Stomach (tissue), 8 donors: ENCODE measurements at regions not wholly inside any gene's neighbourhood (a gene's known extent, or its start where the extent isn't known, plus 50 kb on each side); places are given as distances from the start of the nearest gene placed in this dataset.

Source experiments
- DNase-seq, 2 donors: peaks; one replicate each; pipeline versions ENCODE4 v3.0.0 to v3.0.0-alpha.2; 2013 to 2019
- H3K27ac ChIP-seq, 5 donors: fragments of 200-600 bp in 4 of 5; sonication (generic) in 4 of 5; one replicate each; pipeline ENCODE4 v1.5.1; 2013 to 2019; ENCODE audit warnings: mild to moderate bottlenecking in 1 of 5, moderate library complexity in 1 of 5
- H3K27me3 ChIP-seq, 3 donors: fragments of 200-600 bp; sonication (generic); one replicate each; pipeline ENCODE4 v1.5.1; 2017 to 2019; ENCODE audit warnings: mixed run types in 1 of 3
- H3K36me3 ChIP-seq, 4 donors: fragments of 200-600 bp; sonication (generic); 1 replicate in 3 of 4; 2 replicates in 1 of 4; pipeline ENCODE4 v1.5.1; 2016 to 2019
- H3K4me1 ChIP-seq, 4 donors: fragments of 200-600 bp; sonication (generic); one replicate each; pipeline ENCODE4 v1.5.1; 2016 to 2019
- H3K4me3 ChIP-seq, 4 donors: fragments of 200-600 bp; sonication (generic) in 3 of 4; one replicate each; pipeline ENCODE4 v1.5.1; 2016 to 2019; ENCODE audit warnings: mild to moderate bottlenecking in 1 of 4
- H3K9me3 ChIP-seq, 4 donors: fragments of 200-600 bp; sonication (generic); one replicate each; pipeline ENCODE4 v1.5.1; 2016 to 2019
- CTCF ChIP-seq, 7 experiments: fragments of 450-650 bp in 4 of 7; fragments of 200-600 bp in 3 of 7; sonication (generic) in 3 of 7; IDR thresholded peaks; one replicate each; pipeline ENCODE4 v1.5.1; 2016 to 2019; ENCODE audit warnings: antibody characterized with exemption in 7 of 7, control low read depth in 2 of 7, mild to moderate bottlenecking in 1 of 7
- EP300 ChIP-seq: sonication (generic); formaldehyde crosslinking; IDR thresholded peaks from one replicate; pipeline ENCODE4 v1.6.1; 2017; ENCODE audit warnings: antibody characterized with exemption
- POLR2A ChIP-seq, 4 donors: fragments of 450-650 bp; IDR thresholded peaks; one replicate each; pipeline ENCODE4 v1.6.1; 2016; ENCODE audit warnings: antibody characterized with exemption in 4 of 4, control low read depth in 2 of 4, mild to moderate bottlenecking in 1 of 4, moderate library complexity in 1 of 4
- POLR2AphosphoS5 ChIP-seq, 3 donors: sonication (generic); formaldehyde crosslinking; IDR thresholded peaks; one replicate each; pipeline ENCODE4 v1.6.1; 2016; ENCODE audit warnings: antibody characterized with exemption in 3 of 3
- WGBS, 5 donors: extraction: QIAGEN DNeasy Blood & Tissue Kit in 3 of 5; methylation state at CpG; one replicate each; pipeline versions ENCODE4 v1.1.5 to v1.1.7; 2013 to 2018; 5-methylcytosine and 5-hydroxymethylcytosine counted together
- intact Hi-C: fragments of 100-400 bp; cut with DNase I; formaldehyde crosslinking; loops from one replicate; pipeline ENCODE4 v1.15.1; 2023; ENCODE audit warnings: low total_unique reads
- donor health status: healthy with polysubstance abuse.
- donor health status: Bipolar disorder and iron deficiency.
- donor health status: healthy.

GRCh38 chr2:133652398-133652797, 84.1 kb upstream of the NCKAP5 start:
- H3K27me3 ChIP-seq, result no peaks in the 10 kb centered on the region
- H3K9me3 ChIP-seq, result peaks cover 0 to 9% (median 4%) of the 10 kb centered on the region in 4 donors
- intact Hi-C loops, result no loop called here
- no peak overlapping the region for H3K4me3 ChIP-seq
- H3K36me3 ChIP-seq, result no peaks in the 10 kb centered on the region
- WGBS, 5 donors, result 39 to 64% (median 55%) methylated on average over 4 of the region's 4 CpGs
- peak in 1 of 2 donors; percentile 80 for DNase-seq
- TF ChIP-seq POLR2AphosphoS5 (IDR thresholded peaks at IDR 0.05), result no peak
- no peak for TF ChIP-seq POLR2A (IDR thresholded peaks at IDR 0.05)
- no peak for TF ChIP-seq EP300
- TF ChIP-seq CTCF (IDR thresholded peaks at IDR 0.05), result no peak
- no peak overlapping the region for H3K27ac ChIP-seq
- peaks cover 0 to 5% (median 0%) of the 10 kb centered on the region in 4 donors for H3K4me1 ChIP-seq

GRCh38 chr2:133653056-133653455, 84.8 kb upstream of the NCKAP5 start:
- Histone ChIP-seq H3K4me1 (peaks cover 0 to 5% (median 0%) of the 10 kb centered on the region in 4 donors), H3K36me3 (no peaks in the 10 kb centered on the region), H3K4me3 (no peak overlapping the region), H3K27me3 (no peaks in the 10 kb centered on the region), H3K27ac (no peak overlapping the region), H3K9me3 (peaks cover 0 to 9% (median 4%) of the 10 kb centered on the region in 4 donors)
- no peak for DNase-seq
- intact Hi-C loops, result no loop called here
- no peak for TF ChIP-seq EP300
- TF ChIP-seq POLR2A (IDR thresholded peaks at IDR 0.05), result no peak
- no peak for TF ChIP-seq POLR2AphosphoS5 (IDR thresholded peaks at IDR 0.05)
- TF ChIP-seq CTCF (IDR thresholded peaks at IDR 0.05), result no peak

- Histone ChIP-seq H3K36me3 (no peaks in the 10 kb centered on the region), H3K4me1 (peaks cover 0 to 5% (median 0%) of the 10 kb centered on the region in 4 donors), H3K9me3 (peaks cover 0 to 8% (median 4%) of the 10 kb centered on the region in 4 donors), H3K4me3 (no peak overlapping the region), H3K27ac (no peak overlapping the region), H3K27me3 (no peaks in the 10 kb centered on the region)
- DNase-seq, result no peak
- TF ChIP-seq POLR2AphosphoS5 (IDR thresholded peaks at IDR 0.05) (no peak), POLR2A (IDR thresholded peaks at IDR 0.05) (no peak), CTCF (IDR thresholded peaks at IDR 0.05) (no peak), EP300 (no peak)
- intact Hi-C loops, result no loop called here
These were observed 86.7 kb upstream of the NCKAP5 start for GRCh38 chr2:133654949-133655348.

- WGBS, 5 donors, result 35 to 48% (median 38%) methylated on average over 1 of the region's 1 CpG
- no peak overlapping the region for H3K4me3 ChIP-seq
- no peak overlapping the region for H3K27ac ChIP-seq
- H3K36me3 ChIP-seq, result no peaks in the 10 kb centered on the region
- DNase-seq, result no peak
- H3K27me3 ChIP-seq, result no peaks in the 10 kb centered on the region
- H3K4me1 ChIP-seq, result peaks cover 0 to 5% (median 0%) of the 10 kb centered on the region in 4 donors
- intact Hi-C loops, result no loop called here
- TF ChIP-seq EP300 (no peak), CTCF (IDR thresholded peaks at IDR 0.05) (no peak), POLR2A (IDR thresholded peaks at IDR 0.05) (no peak), POLR2AphosphoS5 (IDR thresholded peaks at IDR 0.05) (no peak)
- H3K9me3 ChIP-seq, result peaks cover 0 to 2% (median under 1%) of the 10 kb centered on the region in 4 donors
These were observed 87.3 kb upstream of the NCKAP5 start for GRCh38 chr2:133655610-133656009.
